Activated effector memory CD4-positive, alpha-beta T cell treated with anti-CD3 and anti-CD28 coated beads, Interleukin-2, amount 50 U/mL, for 16 hours (primary cell): ENCODE measurements at regions not wholly inside any gene's neighbourhood (a gene's known extent, or its start where the extent isn't known, plus 50 kb on each side); places are given as distances from the start of the nearest gene placed in this dataset.

Experiments used
- DNase-seq: peaks from one replicate; pipeline ENCODE4 v3.0.0-alpha.2; 2020

DNA sequence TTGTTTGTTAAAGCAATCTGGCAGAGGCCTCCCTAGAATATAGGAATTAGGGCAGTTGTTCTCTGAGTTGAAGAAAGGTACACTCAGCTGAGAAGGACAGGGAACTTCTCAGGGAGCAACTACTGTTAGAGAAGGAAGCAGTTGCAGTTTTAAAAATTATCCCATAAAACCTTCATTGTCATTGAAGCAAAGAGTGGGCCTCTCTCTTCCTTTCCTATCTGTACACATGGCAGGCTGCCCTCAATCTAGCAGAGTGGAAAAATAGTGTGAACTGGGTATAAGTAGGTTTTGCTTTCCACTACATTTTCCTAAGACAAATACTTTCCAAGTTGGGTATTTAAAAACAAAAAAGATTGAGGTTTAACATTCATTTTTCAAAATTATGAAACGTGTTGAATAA is 236.7 kb upstream of the KLF14 start:
- no peak for DNase-seq

- DNase-seq: peak; percentile 87
Measured at GRCh38 chr7:130971297-130971696, 237.3 kb upstream of the KLF14 start.

DNA sequence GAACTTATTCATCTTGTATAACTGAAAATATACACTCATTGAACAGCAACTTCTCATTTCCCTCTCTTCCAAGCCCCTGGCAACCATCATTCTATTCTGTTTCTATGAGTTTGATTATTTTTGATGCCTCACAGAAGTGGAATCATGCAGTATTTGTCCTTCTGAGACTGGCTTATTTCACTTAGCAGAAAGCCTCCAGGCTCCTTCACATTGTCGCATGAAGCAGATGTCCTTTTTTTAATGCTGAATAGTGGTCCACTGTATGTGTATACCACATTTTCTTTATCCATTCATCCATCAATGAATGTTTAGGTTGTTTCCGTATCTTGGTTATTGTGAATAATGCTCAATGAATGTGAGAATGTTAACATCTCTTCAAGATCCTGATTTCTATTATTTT is 238.2 kb upstream of the KLF14 start:
- no peak for DNase-seq

GRCh38 chr7:130973637-130974036 is 239.6 kb upstream of the KLF14 start:
- DNase-seq: no peak

GRCh38 chr7:130974169-130974568 is 240.2 kb upstream of the KLF14 start:
- no peak for DNase-seq

DNA sequence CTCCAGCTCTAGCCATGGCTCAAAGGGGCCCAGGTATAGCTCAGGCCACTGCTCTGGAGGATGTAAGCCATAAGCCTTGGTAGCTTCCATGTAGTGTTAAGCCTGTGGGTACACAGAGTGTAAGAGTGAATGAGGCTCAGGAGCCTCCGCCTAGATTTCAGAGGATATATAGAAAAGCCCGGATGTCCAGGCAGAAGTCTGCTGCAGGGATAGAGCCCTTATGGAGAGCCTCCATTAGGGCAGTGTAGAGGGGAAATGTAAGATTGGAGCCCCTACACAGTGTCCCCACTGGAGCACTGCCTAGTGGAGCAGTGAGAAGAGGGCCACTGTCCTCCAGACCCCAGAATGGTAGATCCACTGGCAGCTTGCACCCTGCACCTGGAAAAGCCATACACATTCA is 240.8 kb upstream of the KLF14 start:
- DNase-seq: no peak

- no peak for DNase-seq
Measured at GRCh38 chr7:130975731-130976130, 241.7 kb upstream of the KLF14 start.

- peak; percentile 74 for DNase-seq
Measured at GRCh38 chr7:130982160-130982638, 248.2 kb upstream of the KLF14 start.

- no peak for DNase-seq
Measured at GRCh38 chr7:130982651-130983050, 248.6 kb upstream of the KLF14 start.

GRCh38 chr7:130985361-130985760 is 251.4 kb upstream of the KLF14 start:
- DNase-seq: no peak

- DNase-seq: no peak
Measured at GRCh38 chr7:130986261-130986690, 252.3 kb upstream of the KLF14 start.

DNA sequence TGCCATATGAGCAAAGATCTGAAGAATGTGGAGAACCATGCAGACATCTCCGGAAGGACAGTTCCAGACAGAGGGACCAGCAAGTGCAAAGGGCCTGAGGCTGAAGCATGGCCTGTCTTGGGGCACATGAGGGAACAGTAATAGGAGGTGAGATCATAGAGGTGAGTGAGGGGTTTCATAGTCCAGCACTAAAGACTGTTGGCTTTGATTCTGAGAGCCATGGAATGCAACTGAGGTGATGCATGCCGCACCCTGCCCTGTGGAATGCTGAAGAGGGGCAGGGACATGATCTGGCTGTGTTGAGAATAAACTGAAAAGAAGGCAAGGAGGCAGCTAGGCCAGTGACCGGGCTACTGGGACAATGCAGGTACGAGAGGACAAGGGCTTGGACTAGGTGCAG is 253.1 kb upstream of the KLF14 start:
- DNase-seq: no peak

- peak; percentile 74 for DNase-seq
Measured at GRCh38 chr7:130988443-130988842, 254.4 kb upstream of the KLF14 start.

GRCh38 chr7:130989101-130989795 is 255.2 kb upstream of the KLF14 start:
- no peak for DNase-seq

GRCh38 chr7:130990178-130990832 is 256.3 kb upstream of the KLF14 start:
- peak; percentile 80 for DNase-seq

- no peak for DNase-seq
Measured at GRCh38 chr7:130993671-130994365, 259.8 kb upstream of the KLF14 start.

GRCh38 chr7:130994378-130995115 is 260.5 kb upstream of the KLF14 start:
- DNase-seq: peak; percentile 76

DNA sequence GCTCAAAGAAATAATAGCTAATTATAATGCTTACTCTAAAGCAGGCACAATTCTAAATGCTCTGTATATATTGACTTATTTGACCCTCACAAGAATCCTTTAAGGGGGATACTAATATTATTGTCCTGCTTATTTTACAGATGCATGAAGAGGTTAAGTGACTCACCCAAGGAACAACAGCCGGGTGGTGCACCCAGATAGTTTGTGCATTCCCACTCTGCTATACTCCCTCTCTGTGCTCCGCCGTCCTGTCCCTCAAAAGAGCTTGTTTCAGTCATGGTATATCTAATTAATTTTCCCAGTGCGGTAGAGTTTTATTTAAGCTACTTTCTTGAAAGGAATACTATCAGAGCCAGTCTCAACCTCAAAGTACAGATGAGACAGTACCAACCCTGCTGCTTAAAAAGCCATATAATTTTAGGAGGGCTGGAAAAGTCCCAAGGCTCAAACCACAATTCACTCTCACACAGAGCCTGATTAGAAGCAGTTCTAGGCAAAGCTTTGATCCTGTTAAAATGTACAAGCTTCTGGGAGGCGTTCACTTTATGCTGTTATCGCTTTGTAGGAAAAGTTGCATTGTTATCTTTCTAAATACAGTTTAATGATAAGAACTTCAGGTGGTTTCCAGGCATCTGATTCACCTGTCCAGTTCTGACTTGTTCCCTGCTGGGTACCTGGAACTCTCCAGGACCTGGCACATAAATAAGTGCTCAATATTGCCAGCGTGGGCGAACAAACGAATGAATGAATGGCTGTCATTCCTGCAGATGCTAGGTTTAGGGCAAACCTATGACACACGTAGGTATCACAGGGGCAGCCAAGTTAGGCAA is 261.5 kb upstream of the KLF14 start:
- DNase-seq: peak; percentile 77

- DNase-seq: no peak
Measured at GRCh38 chr7:130996205-130996832, 262.3 kb upstream of the KLF14 start.

- peak; percentile 77 for DNase-seq
Measured at GRCh38 chr7:130996833-130997231, 262.8 kb upstream of the KLF14 start.

DNA sequence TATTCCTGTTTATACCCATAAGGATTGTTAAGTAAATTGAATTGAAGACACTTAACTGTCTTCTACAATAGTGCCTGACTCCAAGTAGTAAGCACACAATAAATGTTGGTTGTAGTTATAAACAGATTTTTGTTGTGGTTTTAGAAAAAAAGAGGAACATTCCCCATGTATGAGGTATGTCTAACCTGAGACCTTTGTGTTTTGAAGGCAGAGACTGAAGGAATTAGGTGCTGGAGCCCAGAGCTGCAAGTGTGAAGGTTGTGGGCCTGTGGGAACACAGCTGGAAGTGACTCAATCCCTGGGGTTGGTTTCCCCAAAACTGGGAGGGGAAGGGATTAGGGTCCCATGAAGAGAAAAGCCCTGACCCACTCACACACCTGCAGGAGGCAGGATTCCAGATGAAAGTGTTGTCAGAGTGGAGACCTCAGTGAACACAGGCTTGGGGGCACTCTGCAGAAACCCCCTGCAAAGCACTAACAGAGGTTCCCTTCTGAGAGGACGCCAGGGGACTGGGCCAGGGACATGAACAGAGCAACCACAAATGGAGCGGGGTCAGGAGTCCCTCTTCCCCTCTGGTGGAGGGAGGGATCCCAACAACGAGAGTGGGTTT is 265.1 kb upstream of the KLF14 start:
- no peak for DNase-seq
